SK-N-SH (cell line): ENCODE measurements at regions not wholly inside any gene's neighbourhood (a gene's known extent, or its start where the extent isn't known, plus 50 kb on each side); places are given as distances from the start of the nearest gene placed in this dataset.

Experiments
- CTCF ChIA-PET: fragments of 300-600, 350-600 bp; formaldehyde crosslinking; extraction: SDS; loops from one replicate; lab custom pipeline; 2021; lab: Yijun Ruan, JAX
- POLR2A ChIA-PET: fragments of 350-600 bp; sonication (Branson Sonifier 250); formaldehyde crosslinking; extraction: SDS; loops from one replicate; lab custom pipeline; 2020; ENCODE audit warnings: antibody characterized with exemption, inconsistent platforms; lab: Yijun Ruan, JAX
- DNase-seq: peaks from one replicate; pipeline ENCODE4 v3.0.0; 2012
- H2AFZ ChIP-seq: fragments of 200-600 bp; sonication (generic); 2 replicates; pipeline ENCODE4 v1.8.1; 2016; ENCODE audit warnings: antibody characterized with exemption, mild to moderate bottlenecking, low read depth
- H3F3A ChIP-seq: fragments of 200-600 bp; sonication (generic); replicated peaks from 2 replicates; pipeline ENCODE3; 2016; ENCODE audit warnings: antibody characterized with exemption, mild to moderate bottlenecking; ENCODE audit not compliant: insufficient read depth
- H3K27ac ChIP-seq, 2 experiments: fragments of 200-500 bp in 1 of 2; fragments of 200-600 bp in 1 of 2; sonication (Bioruptor generic) in 1 of 2; sonication (generic), shearing (Covaris generic) in 1 of 2; 2 replicates each; pipeline versions ENCODE4 v1.5.1 to v1.6.1; 2014 to 2016; ENCODE audit warnings: low read depth in 2 of 2, inconsistent platforms in 1 of 2, low read length in 1 of 2, mild to moderate bottlenecking in 1 of 2, mixed read lengths in 1 of 2
- H3K27me3 ChIP-seq: fragments of 200-600 bp; sonication (generic), shearing (Covaris generic); 2 replicates; pipeline ENCODE4 v1.6.1; 2016; ENCODE audit warnings: mixed run types; ENCODE audit not compliant: insufficient read depth
- H3K36me3 ChIP-seq, 2 experiments: fragments of 200-500 bp in 1 of 2; fragments of 200-600 bp in 1 of 2; sonication (Bioruptor generic) in 1 of 2; sonication (generic) in 1 of 2; replicated peaks in 1 of 2; 2 replicates each; pipeline versions ENCODE3 to v1.5.1; 2014 to 2016; ENCODE audit warnings: low read length in 1 of 2, mild to moderate bottlenecking in 1 of 2; ENCODE audit not compliant: insufficient read depth in 2 of 2, control insufficient read depth in 1 of 2
- H3K4me1 ChIP-seq, 2 experiments: fragments of 200-500 bp in 1 of 2; fragments of 200-600 bp in 1 of 2; sonication (Bioruptor generic) in 1 of 2; sonication (generic), shearing (Covaris generic) in 1 of 2; 2 replicates each; pipeline versions ENCODE4 v1.5.1 to v1.6.1; 2014 to 2016; ENCODE audit warnings: low read depth in 1 of 2, low read length in 1 of 2, mixed run types in 1 of 2; ENCODE audit not compliant: insufficient read depth in 2 of 2, control insufficient read depth in 1 of 2
- H3K4me2 ChIP-seq: fragments of 200-600 bp; sonication (generic), shearing (Covaris generic); 2 replicates; pipeline ENCODE4 v1.6.1; 2017; ENCODE audit warnings: mixed run types
- H3K4me3 ChIP-seq, 2 experiments: fragments of 200-500 bp in 1 of 2; fragments of 200-600 bp in 1 of 2; sonication (Bioruptor generic) in 1 of 2; sonication (generic), shearing (Covaris generic) in 1 of 2; 2 replicates each; pipeline versions ENCODE4 v1.5.1 to v1.8.1; 2014 to 2016; ENCODE audit warnings: low read depth in 2 of 2, inconsistent platforms in 1 of 2, low read length in 1 of 2, mild to moderate bottlenecking in 1 of 2, mixed read lengths in 1 of 2, moderate library complexity in 1 of 2
- H3K79me2 ChIP-seq: fragments of 200-600 bp; sonication (generic); 2 replicates; pipeline ENCODE4 v1.8.1; 2017; ENCODE audit warnings: mild to moderate bottlenecking; ENCODE audit not compliant: insufficient read depth
- H3K9ac ChIP-seq: fragments of 200-600 bp; sonication (generic); 2 replicates; pipeline ENCODE4 v1.6.1; 2017; ENCODE audit warnings: mixed run types
- H3K9me2 ChIP-seq: fragments of 200-600 bp; sonication (generic); 2 replicates; pipeline ENCODE4 v1.6.1; 2017; ENCODE audit warnings: mixed run types
- H3K9me3 ChIP-seq: fragments of 200-600 bp; sonication (generic); 2 replicates; pipeline ENCODE4 v1.6.1; 2017; ENCODE audit warnings: mixed run types, mild to moderate bottlenecking, moderate library complexity
- H4K20me1 ChIP-seq: fragments of 200-600 bp; sonication (generic); 2 replicates; pipeline ENCODE4 v1.6.1; 2017; ENCODE audit warnings: mild to moderate bottlenecking, mixed run types; ENCODE audit not compliant: insufficient read depth
- CHD2 ChIP-seq: fragments of 150-350 bp; IDR thresholded peaks from 2 replicates; pipeline ENCODE4 v1.6.1; 2018; ENCODE audit warnings: low read length; ENCODE audit not compliant: partially characterized antibody
- FOSL2 ChIP-seq: IDR thresholded peaks from 2 replicates; pipeline ENCODE4 v1.4.0; 2012; ENCODE audit warnings: low read depth, mild to moderate bottlenecking, moderate library complexity, borderline replicate concordance
- GABPA ChIP-seq: IDR thresholded peaks from 2 replicates; pipeline ENCODE4 v1.4.0; 2012; ENCODE audit warnings: low read depth, mild to moderate bottlenecking
- NFIC ChIP-seq: IDR thresholded peaks from 2 replicates; pipeline ENCODE4 v1.4.0; 2012; ENCODE audit warnings: borderline replicate concordance
- RCOR1 ChIP-seq: fragments of 150-350 bp; IDR thresholded peaks from 2 replicates; pipeline ENCODE4 v1.6.1; 2017; ENCODE audit warnings: antibody characterized with exemption, low read length
- REST ChIP-seq: IDR thresholded peaks from 2 replicates; pipeline ENCODE4 v1.6.1; 2012; ENCODE audit warnings: mild to moderate bottlenecking, low read depth, low read length, moderate library complexity
- RFX5 ChIP-seq: IDR thresholded peaks from 2 replicates; pipeline ENCODE4 v1.6.1; 2012; ENCODE audit warnings: mild to moderate bottlenecking, improper control_type of control experiment, low read length
- SIN3A ChIP-seq: IDR thresholded peaks from 2 replicates; pipeline ENCODE4 v1.6.1; 2012; ENCODE audit warnings: low read depth, mild to moderate bottlenecking, low read length, moderate library complexity, borderline replicate concordance
- SMC3 ChIP-seq: IDR thresholded peaks from 2 replicates; pipeline ENCODE4 v1.6.1; 2012; ENCODE audit warnings: low read depth, low read length, improper control_type of control experiment
- TAF1 ChIP-seq: IDR thresholded peaks from 2 replicates; pipeline ENCODE4 v1.6.1; 2012; ENCODE audit warnings: low read depth, mild to moderate bottlenecking, low read length, moderate library complexity, borderline replicate concordance
- WGBS: methylation state at CpG from one replicate; pipeline ENCODE4 v1.1.6; 2017; ENCODE audit warnings: low lambda C conversion rate; 5-methylcytosine and 5-hydroxymethylcytosine counted together
- small RNA-seq, 7 experiments: library from RNA; depleted of rRNA; stranded (forward); fragments of <200 nt; gene quantifications; one replicate each; pipeline ENCODE3, GENCODE V24; 2012
- TF ChIP-seq, protein P1 (sequence below): IDR thresholded peaks from 2 replicates; pipeline ENCODE4 v1.4.0; 2012; ENCODE audit warnings: low read depth
- TF ChIP-seq, protein P2 (sequence below): fragments of 200-600 bp; sonication (generic); IDR thresholded peaks from 2 replicates; pipeline ENCODE4 v1.6.1; 2017; ENCODE audit warnings: antibody characterized with exemption, mild to moderate bottlenecking, moderate library complexity

DNA sequence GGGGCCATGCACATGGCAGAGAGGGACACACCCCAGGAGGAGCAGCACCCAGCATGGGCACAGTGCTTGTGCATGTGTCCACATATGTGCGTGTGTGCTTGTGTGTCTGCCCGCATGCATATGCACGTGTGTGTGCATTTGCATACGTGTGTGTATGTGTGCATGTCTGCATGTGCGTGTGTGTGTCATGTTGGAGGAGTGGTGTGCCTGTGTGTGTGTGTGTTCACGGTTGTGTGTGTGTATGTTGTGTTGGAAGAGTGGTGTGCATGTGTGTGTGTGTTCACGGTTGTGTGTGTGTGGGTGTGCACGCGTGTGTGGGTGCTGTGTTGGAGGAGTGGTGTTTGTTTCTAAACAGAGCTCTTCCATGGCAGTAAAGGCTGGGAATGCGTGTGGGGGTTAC is 50.7 kb upstream of the SLCO4A1 start:
- no peaks in the 10 kb centered on the region for H3F3A ChIP-seq
- 66% methylated on average over 10 of the region's 10 CpGs for WGBS
- no peak overlapping the region for H3K4me3 ChIP-seq
- H3K27me3 ChIP-seq: no peaks in the 10 kb centered on the region
- no peak for TF ChIP-seq GABPA
- no peak for TF ChIP-seq SIN3A
- TF ChIP-seq FOSL2: no peak
- TF ChIP-seq RFX5: no peak
- TF ChIP-seq, protein P1, sequence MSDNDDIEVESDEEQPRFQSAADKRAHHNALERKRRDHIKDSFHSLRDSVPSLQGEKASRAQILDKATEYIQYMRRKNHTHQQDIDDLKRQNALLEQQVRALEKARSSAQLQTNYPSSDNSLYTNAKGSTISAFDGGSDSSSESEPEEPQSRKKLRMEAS: no peak
- no peak for TF ChIP-seq NFIC
- TF ChIP-seq REST: no peak
- TF ChIP-seq, protein P2, sequence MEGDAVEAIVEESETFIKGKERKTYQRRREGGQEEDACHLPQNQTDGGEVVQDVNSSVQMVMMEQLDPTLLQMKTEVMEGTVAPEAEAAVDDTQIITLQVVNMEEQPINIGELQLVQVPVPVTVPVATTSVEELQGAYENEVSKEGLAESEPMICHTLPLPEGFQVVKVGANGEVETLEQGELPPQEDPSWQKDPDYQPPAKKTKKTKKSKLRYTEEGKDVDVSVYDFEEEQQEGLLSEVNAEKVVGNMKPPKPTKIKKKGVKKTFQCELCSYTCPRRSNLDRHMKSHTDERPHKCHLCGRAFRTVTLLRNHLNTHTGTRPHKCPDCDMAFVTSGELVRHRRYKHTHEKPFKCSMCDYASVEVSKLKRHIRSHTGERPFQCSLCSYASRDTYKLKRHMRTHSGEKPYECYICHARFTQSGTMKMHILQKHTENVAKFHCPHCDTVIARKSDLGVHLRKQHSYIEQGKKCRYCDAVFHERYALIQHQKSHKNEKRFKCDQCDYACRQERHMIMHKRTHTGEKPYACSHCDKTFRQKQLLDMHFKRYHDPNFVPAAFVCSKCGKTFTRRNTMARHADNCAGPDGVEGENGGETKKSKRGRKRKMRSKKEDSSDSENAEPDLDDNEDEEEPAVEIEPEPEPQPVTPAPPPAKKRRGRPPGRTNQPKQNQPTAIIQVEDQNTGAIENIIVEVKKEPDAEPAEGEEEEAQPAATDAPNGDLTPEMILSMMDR: no peak
- no peak for TF ChIP-seq TAF1
- TF ChIP-seq CHD2: no peak
- TF ChIP-seq RCOR1: no peak
- TF ChIP-seq SMC3: no peak
- CTCF ChIA-PET: interaction anchor here (0.6 to 1.0 kb wide), 2 partner anchors 14 to 25 kb away, joined by 3 read pairs; no protein-coding TSS in a partner anchor
- no peaks in the 10 kb centered on the region for H3K9me3 ChIP-seq
- H3K4me1 ChIP-seq: no peaks in the 10 kb centered on the region; a peak in 1 of 4 replicates
- no peak overlapping the region for H3K4me2 ChIP-seq
- POLR2A ChIA-PET: no interaction called here
- H3K9me2 ChIP-seq: no peaks in the 10 kb centered on the region
- no peak overlapping the region for H2AFZ ChIP-seq
- no peak overlapping the region for H3K9ac ChIP-seq
- no peak overlapping the region for H3K27ac ChIP-seq
- no peaks in the 10 kb centered on the region for H3K36me3 ChIP-seq
- no peak for DNase-seq
- H3K79me2 ChIP-seq: no peaks in the 10 kb centered on the region
- no peaks in the 10 kb centered on the region for H4K20me1 ChIP-seq

Small RNA genes in the stretch of these regions (small RNA-seq; reads per million reads assigned to genes)
- gene MIR1-1: 0 reads per million in 7 experiments
